Keratinocyte (primary cell): ENCODE measurements at regions not wholly inside any gene's neighbourhood (a gene's known extent, or its start where the extent isn't known, plus 50 kb on each side); places are given as distances from the start of the nearest gene placed in this dataset.
"Not testable (repeated sequence)": the region's sequence is repeated elsewhere in the genome, so short reads cannot be mapped to it uniquely, and the experiment has no call there.

Experiments
- DNase-seq: peaks from one replicate; pipeline ENCODE4 v3.0.0-alpha.2; 2011; ENCODE audit warnings: low read depth, missing footprints, low spot score
- FAIRE-seq: peaks from 2 replicates; lab custom pipeline; 2011; peaks lifted over from hg19 to GRCh38; lab: Jason Lieb, UNC
- H2AFZ ChIP-seq: 2 replicates; pipeline ENCODE4 v1.6.0; 2012; ENCODE audit warnings: low read length, control low read depth, inconsistent platforms; ENCODE audit not compliant: control insufficient read depth
- H3K27ac ChIP-seq: 2 replicates; pipeline ENCODE4 v1.5.1; 2011; ENCODE audit warnings: low read length; ENCODE audit not compliant: control insufficient read depth, insufficient read depth
- H3K27me3 ChIP-seq: 3 replicates; pipeline ENCODE4 v1.6.0; 2011; ENCODE audit warnings: low read length; ENCODE audit not compliant: control insufficient read depth, insufficient read depth; ENCODE audit errors: extremely low read depth
- H3K36me3 ChIP-seq, 2 experiments: 2 replicates in 1 of 2; 3 replicates in 1 of 2; pipeline ENCODE4 v1.5.1; 2011; ENCODE audit warnings: low read length in 2 of 2, mild to moderate bottlenecking in 1 of 2; ENCODE audit not compliant: control insufficient read depth in 2 of 2, insufficient read depth in 2 of 2; ENCODE audit errors: extremely low read depth in 1 of 2
- H3K4me1 ChIP-seq: 3 replicates; pipeline ENCODE4 v1.5.1; 2011; ENCODE audit warnings: low read length; ENCODE audit not compliant: control insufficient read depth, insufficient read depth; ENCODE audit errors: extremely low read depth
- H3K4me2 ChIP-seq: 3 replicates; pipeline ENCODE4 v1.6.0; 2011; ENCODE audit warnings: low read depth, low read length; ENCODE audit not compliant: control insufficient read depth, insufficient read depth; ENCODE audit errors: extremely low read depth
- H3K4me3 ChIP-seq, 3 experiments: fragments of 200-600 bp in 1 of 3; sonication (generic) in 1 of 3; 2 replicates in 2 of 3; 3 replicates in 1 of 3; pipeline ENCODE4 v1.5.1; 2011 to 2016; ENCODE audit warnings: low read length in 3 of 3, mild to moderate bottlenecking in 3 of 3, control low read depth in 2 of 3, inconsistent platforms in 1 of 3, low read depth in 1 of 3, mixed read lengths in 1 of 3, mixed run types in 1 of 3, moderate library complexity in 1 of 3; ENCODE audit not compliant: control insufficient read depth in 2 of 3, insufficient read depth in 2 of 3; ENCODE audit errors: extremely low read depth in 1 of 3
- H3K79me2 ChIP-seq: 2 replicates; pipeline ENCODE4 v1.6.0; 2012; ENCODE audit warnings: low read length; ENCODE audit not compliant: control insufficient read depth, insufficient read depth
- H3K9ac ChIP-seq: 3 replicates; pipeline ENCODE4 v1.6.0; 2011; ENCODE audit warnings: low read length; ENCODE audit not compliant: control insufficient read depth, insufficient read depth; ENCODE audit errors: extremely low read depth
- H3K9me1 ChIP-seq: 3 replicates; pipeline ENCODE4 v1.6.0; 2011; ENCODE audit warnings: low read length; ENCODE audit not compliant: control insufficient read depth, insufficient read depth; ENCODE audit errors: extremely low read depth
- H3K9me3 ChIP-seq: 2 replicates; pipeline ENCODE4 v1.5.1; 2012; ENCODE audit warnings: low read depth, low read length; ENCODE audit not compliant: control insufficient read depth
- H4K20me1 ChIP-seq: 3 replicates; pipeline ENCODE4 v1.6.0; 2011; ENCODE audit warnings: low read length; ENCODE audit not compliant: control insufficient read depth, insufficient read depth; ENCODE audit errors: extremely low read depth
- CTCF ChIP-seq, 3 experiments: IDR thresholded peaks in 1 of 3; conservative IDR thresholded peaks in 1 of 3; optimal IDR thresholded peaks in 1 of 3; 2 replicates in 2 of 3; 3 replicates in 1 of 3; pipeline versions ENCODE3 to v1.5.1; 2011; ENCODE audit warnings: low read length in 3 of 3, mild to moderate bottlenecking in 3 of 3, moderate library complexity in 2 of 3, control low read depth in 1 of 3, inconsistent platforms in 1 of 3; ENCODE audit not compliant: insufficient read depth in 2 of 3; ENCODE audit errors: extremely low read depth in 1 of 3
- EZH2 ChIP-seq: IDR thresholded peaks from one replicate; pipeline ENCODE4 v1.6.1; 2012; ENCODE audit warnings: inconsistent platforms, mild to moderate bottlenecking, low read length, moderate library complexity
- dilution Hi-C: fragments of 300-500 bp; cut with MboI; formaldehyde crosslinking; loops from one replicate; pipeline ENCODE4 v1.7.0; 2020; ENCODE audit warnings: low sequenced_read_pairs; ENCODE audit not compliant: extremely low pct_ligation_motif_present

DNA sequence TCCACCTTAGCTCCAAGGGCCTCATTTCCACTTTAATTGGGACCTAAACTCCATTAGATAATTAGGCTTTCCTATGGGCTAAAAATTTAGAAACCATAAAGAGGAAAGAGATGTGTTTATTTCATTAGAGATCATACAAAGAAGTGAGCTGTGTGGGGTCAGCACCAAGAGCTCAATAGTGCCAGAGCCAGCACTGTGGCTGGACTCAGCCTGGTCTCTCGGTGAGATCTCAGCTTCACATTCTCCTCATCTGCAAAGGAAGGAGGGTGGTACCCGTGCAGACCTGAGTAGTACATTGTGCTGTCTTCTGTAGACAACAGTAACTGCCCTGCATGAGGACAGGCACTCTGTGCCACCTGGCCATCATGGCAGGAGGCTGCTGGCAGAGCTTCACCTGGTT, 136.1 kb upstream of the EPB41L4A start:
- no peaks in the 10 kb centered on the region for H3K4me1 ChIP-seq
- no peaks in the 10 kb centered on the region for H3K36me3 ChIP-seq
- FAIRE-seq, result no peak
- DNase-seq, result no peak
- no peak overlapping the region for H2AFZ ChIP-seq
- no peaks in the 10 kb centered on the region for H3K27me3 ChIP-seq
- no peaks in the 10 kb centered on the region for H3K9me1 ChIP-seq
- no peaks in the 10 kb centered on the region for H3K9me3 ChIP-seq
- dilution Hi-C loops, result no loop called here
- no peak overlapping the region for H3K4me2 ChIP-seq
- no peak overlapping the region for H3K4me3 ChIP-seq
- TF ChIP-seq EZH2, result no peak
- no peak for TF ChIP-seq CTCF (optimal IDR thresholded peaks at IDR 0.05 in 1 of 3, IDR thresholded peaks at IDR 0.05 in 1 of 3, conservative IDR thresholded peaks at IDR 0.05 in 1 of 3; ENCODE audit: extremely low read depth in 1 of 3, insufficient read depth in 2 of 3, low read length in 3 of 3)
- no peak overlapping the region for H3K9ac ChIP-seq
- no peak overlapping the region for H3K27ac ChIP-seq
- H3K79me2 ChIP-seq, result no peaks in the 10 kb centered on the region
- no peaks in the 10 kb centered on the region for H4K20me1 ChIP-seq

GRCh38 chr5:112555691-112556090, 136.6 kb upstream of the EPB41L4A start:
- Histone ChIP-seq H3K27ac (no peak overlapping the region), H3K36me3 (no peaks in the 10 kb centered on the region), H3K9me1 (no peaks in the 10 kb centered on the region), H3K4me3 (no peak overlapping the region), H3K79me2 (no peaks in the 10 kb centered on the region), H3K27me3 (no peaks in the 10 kb centered on the region), H3K9ac (no peak overlapping the region), H3K4me1 (no peaks in the 10 kb centered on the region), H3K4me2 (no peak overlapping the region), H3K9me3 (no peaks in the 10 kb centered on the region), H4K20me1 (no peaks in the 10 kb centered on the region), H2AFZ (no peak overlapping the region)
- FAIRE-seq (no peak), DNase-seq (no peak)
- dilution Hi-C loops, result no loop called here
- TF ChIP-seq CTCF (optimal IDR thresholded peaks at IDR 0.05 in 1 of 3, IDR thresholded peaks at IDR 0.05 in 1 of 3, conservative IDR thresholded peaks at IDR 0.05 in 1 of 3; ENCODE audit: extremely low read depth in 1 of 3, insufficient read depth in 2 of 3, low read length in 3 of 3) (no peak), EZH2 (no peak)

DNA sequence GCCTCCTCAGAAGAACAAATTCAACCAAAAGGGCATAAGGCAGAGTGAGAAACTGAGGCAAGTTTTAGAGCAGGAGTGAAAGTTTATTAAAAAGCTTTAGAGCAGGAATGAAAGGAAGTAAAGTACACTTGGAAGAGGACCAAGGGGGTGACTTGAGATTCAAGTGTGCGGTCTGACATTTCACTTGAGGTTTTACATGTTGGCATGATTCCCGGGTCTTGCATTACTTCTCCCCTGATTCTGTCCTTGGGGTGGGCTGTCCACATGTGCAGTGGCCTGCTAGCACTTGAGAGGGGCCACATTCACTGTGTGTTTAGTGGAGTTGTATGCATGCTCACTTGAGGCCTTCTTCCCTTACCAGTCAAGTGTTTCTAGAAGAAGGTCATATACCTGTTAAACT, 140.4 kb upstream of the EPB41L4A start:
- H3K36me3 ChIP-seq, H3K4me1 ChIP-seq, FAIRE-seq, dilution Hi-C loops, H2AFZ ChIP-seq, H4K20me1 ChIP-seq, H3K27me3 ChIP-seq, H3K9me3 ChIP-seq, H3K9ac ChIP-seq, H3K27ac ChIP-seq, H3K4me2 ChIP-seq, DNase-seq, H3K4me3 ChIP-seq, H3K9me1 ChIP-seq, H3K79me2 ChIP-seq: not testable (repeated sequence)
